Mesodermal cell (in vitro differentiated cells): ENCODE measurements at regions not wholly inside any gene's neighbourhood (a gene's known extent, or its start where the extent isn't known, plus 50 kb on each side); places are given as distances from the start of the nearest gene placed in this dataset.

Experiments used
- H3K27ac ChIP-seq: 2 replicates; pipeline ENCODE4 v1.7.0; 2013; ENCODE audit warnings: mild to moderate bottlenecking, low read depth, low read length, moderate library complexity; ENCODE audit not compliant: severe bottlenecking
- H3K36me3 ChIP-seq: 2 replicates; pipeline ENCODE4 v1.7.1; 2013; ENCODE audit warnings: mild to moderate bottlenecking, low read length, moderate library complexity; ENCODE audit not compliant: control insufficient read depth, insufficient read depth
- H3K4me1 ChIP-seq: one replicate; pipeline ENCODE4 v1.7.1; 2013; ENCODE audit warnings: mild to moderate bottlenecking, low read length; ENCODE audit not compliant: insufficient read depth, control insufficient read depth, poor library complexity, severe bottlenecking
- H3K4me3 ChIP-seq: 2 replicates; pipeline ENCODE4 v1.7.0; 2013; ENCODE audit warnings: low read length, control low read depth, mild to moderate bottlenecking; ENCODE audit not compliant: insufficient read depth, poor library complexity, severe bottlenecking; ENCODE audit errors: extremely low read depth
- H3K9me3 ChIP-seq: 2 replicates; pipeline ENCODE4 v1.7.1; 2013; ENCODE audit warnings: mild to moderate bottlenecking, low read length, moderate library complexity; ENCODE audit not compliant: control insufficient read depth
- WGBS, 2 experiments: methylation state at CpG; one replicate each; pipeline ENCODE4 v1.1.5; 2013; ENCODE audit warnings: missing lambda C conversion rate in 2 of 2; ENCODE audit not compliant: insufficient coverage in 2 of 2; 5-methylcytosine and 5-hydroxymethylcytosine counted together

- 74 to 80% methylated on average over 8 to 9 of the region's 11 CpGs for WGBS, 2 experiments
- Histone ChIP-seq H3K4me3 (no peak overlapping the region), H3K4me1 (no peaks in the 10 kb centered on the region), H3K36me3 (no peaks in the 10 kb centered on the region), H3K27ac (no peak overlapping the region), H3K9me3 (no peaks in the 10 kb centered on the region)
Observed at GRCh38 chr5:4929092-4929655, 211.0 kb upstream of the ADAMTS16 start.

- no peaks in the 10 kb centered on the region for H3K36me3 ChIP-seq
- WGBS, 2 experiments, result 88 to 91% methylated on average over 9 to 14 of the region's 15 CpGs
- H3K4me3 ChIP-seq, result no peak overlapping the region
- H3K4me1 ChIP-seq, result no peaks in the 10 kb centered on the region
- H3K27ac ChIP-seq, result no peak overlapping the region
- no peaks in the 10 kb centered on the region for H3K9me3 ChIP-seq
Observed at GRCh38 chr5:4939042-4939781, 200.9 kb upstream of the ADAMTS16 start.

- WGBS, 2 experiments, result 84 to 92% methylated on average over 4 to 8 of the region's 12 CpGs
- no peaks in the 10 kb centered on the region for H3K9me3 ChIP-seq
- H3K36me3 ChIP-seq, result no peaks in the 10 kb centered on the region
- H3K4me1 ChIP-seq, result no peaks in the 10 kb centered on the region
- no peak overlapping the region for H3K4me3 ChIP-seq
- no peak overlapping the region for H3K27ac ChIP-seq
Observed at GRCh38 chr5:4941161-4941560, 199.0 kb upstream of the ADAMTS16 start.

DNA sequence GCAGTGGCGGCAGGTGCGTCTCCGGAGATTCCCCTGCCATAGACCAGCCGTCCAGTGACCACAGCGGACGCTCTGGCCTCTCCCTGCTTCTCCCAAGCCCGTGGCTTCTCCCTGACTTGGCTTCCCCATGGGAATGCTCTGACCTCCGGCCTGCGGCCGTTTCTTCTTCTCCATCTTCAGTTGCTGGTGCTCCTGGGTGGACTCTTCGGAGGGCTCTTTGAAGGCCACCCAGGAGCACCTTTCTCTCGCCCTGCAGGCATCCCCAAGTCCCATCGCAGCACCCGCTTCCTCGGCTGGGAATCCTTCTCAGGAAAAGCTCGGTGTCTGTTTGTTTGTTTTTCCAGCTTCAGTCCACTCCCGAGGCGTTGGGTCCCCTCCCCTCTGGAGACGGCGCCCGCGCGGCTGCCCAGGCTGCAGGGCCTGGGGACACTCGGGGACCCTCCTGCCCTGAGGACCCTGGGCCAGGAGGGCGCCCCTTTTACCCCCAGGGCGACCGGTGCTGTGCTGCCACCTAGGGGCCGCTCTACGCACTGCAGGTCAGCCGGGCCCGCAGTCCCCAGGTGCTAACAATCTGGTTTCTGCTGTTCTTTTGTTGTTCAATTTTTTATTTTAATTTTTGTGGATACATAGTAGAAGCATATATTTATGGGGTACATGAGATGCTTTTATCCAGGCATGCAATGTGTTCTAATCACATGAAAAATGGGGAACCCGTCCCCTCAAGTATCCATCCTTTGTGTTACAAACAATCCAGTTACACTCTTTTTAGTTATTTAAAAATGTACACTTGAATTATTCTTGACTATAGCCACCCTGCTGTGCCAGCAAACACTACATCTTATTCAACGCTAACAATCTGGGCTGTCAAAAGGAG, 197.9 kb upstream of the ADAMTS16 start:
- 61 to 64% methylated on average over 19 to 23 of the region's 33 CpGs for WGBS, 2 experiments
- no peak overlapping the region for H3K27ac ChIP-seq
- H3K4me1 ChIP-seq, result no peaks in the 10 kb centered on the region
- no peaks in the 10 kb centered on the region for H3K9me3 ChIP-seq
- no peak overlapping the region for H3K4me3 ChIP-seq
- H3K36me3 ChIP-seq, result no peaks in the 10 kb centered on the region

GRCh38 chr5:4942831-4943178, 197.3 kb upstream of the ADAMTS16 start:
- H3K9me3 ChIP-seq, result no peaks in the 10 kb centered on the region
- no peak overlapping the region for H3K4me3 ChIP-seq
- H3K36me3 ChIP-seq, result no peaks in the 10 kb centered on the region
- H3K27ac ChIP-seq, result no peak overlapping the region
- no peaks in the 10 kb centered on the region for H3K4me1 ChIP-seq
- 80 to 85% methylated on average over 8 to 9 of the region's 9 CpGs for WGBS, 2 experiments

DNA sequence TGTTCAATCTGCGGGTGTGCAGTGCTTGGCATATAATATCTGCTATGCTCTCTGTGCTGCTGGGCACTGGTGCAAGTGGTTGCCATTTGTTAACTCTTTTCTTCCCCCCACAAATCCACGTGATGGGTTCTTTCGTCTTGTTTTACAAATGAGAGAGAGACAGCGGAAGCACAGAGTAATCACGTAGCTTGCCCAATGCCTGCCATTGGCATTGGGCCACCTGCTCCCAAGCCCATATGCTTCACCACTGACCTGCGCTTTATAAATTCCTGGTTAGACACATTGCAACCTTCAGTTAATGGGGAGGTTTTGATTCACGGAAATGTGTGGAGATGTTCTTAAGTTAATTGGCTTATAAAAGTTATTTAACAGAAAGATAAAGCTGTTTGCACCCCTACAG, 194.8 kb upstream of the ADAMTS16 start:
- Histone ChIP-seq H3K36me3 (no peaks in the 10 kb centered on the region), H3K4me3 (no peak overlapping the region), H3K9me3 (no peaks in the 10 kb centered on the region), H3K27ac (no peak overlapping the region), H3K4me1 (no peaks in the 10 kb centered on the region)
- 88 to 100% methylated on average over 2 to 3 of the region's 7 CpGs for WGBS, 2 experiments

DNA sequence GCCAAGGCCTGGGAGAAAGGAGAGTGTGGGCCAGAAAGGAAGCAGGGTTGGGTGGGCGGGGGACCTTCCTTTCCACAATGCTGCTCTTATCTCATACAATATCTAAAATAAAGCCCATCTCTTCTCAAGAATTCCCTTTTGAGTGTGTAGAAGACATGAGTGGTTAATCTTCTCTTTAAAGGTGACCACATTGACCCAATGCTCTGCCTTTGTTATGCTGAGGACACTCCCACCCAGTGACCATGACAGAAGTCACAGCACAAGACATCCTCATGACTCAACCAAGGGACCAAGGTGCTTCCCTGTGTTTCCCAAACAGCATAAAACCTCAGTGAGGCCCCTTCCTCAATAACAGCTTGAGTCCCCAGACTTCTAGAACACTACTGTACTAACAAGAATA, 193.0 kb upstream of the ADAMTS16 start:
- Histone ChIP-seq H3K27ac (no peak overlapping the region), H3K4me3 (no peak overlapping the region), H3K4me1 (no peaks in the 10 kb centered on the region), H3K36me3 (no peaks in the 10 kb centered on the region), H3K9me3 (no peaks in the 10 kb centered on the region)
- WGBS, 2 experiments, result no CpG with 5 or more reads among the region's 1 CpG

DNA sequence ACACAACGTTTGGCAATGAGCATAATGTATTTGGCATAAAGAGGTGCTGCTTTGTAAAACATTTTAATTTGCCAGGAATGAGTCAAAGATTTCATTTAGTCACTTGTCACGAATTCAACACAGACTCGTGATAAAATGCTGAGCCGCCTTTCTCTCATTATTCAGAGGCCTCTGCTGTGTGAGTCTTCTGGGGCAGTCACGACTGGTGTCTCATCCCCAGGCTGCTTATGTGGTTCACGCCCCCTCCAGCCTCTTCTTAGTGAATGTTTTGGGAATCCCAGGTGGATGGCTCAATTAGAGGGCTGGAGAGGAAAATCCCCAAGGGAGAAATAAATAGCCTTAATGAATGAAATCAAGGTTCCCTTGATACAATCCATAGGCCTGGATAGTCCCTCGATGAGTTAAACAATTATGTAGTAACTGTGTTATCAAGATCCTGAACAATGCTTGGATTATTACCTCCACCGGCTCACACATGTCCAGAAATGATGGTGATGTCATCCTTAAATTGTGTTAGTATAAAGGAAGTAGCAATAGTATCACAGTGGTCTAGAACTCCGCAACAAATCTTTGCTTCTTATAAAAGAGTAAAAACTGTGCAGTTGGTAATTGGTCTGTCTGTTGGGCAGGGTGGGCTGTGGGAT, 192.1 kb upstream of the ADAMTS16 start:
- H3K27ac ChIP-seq, result no peak overlapping the region
- H3K4me1 ChIP-seq, result no peaks in the 10 kb centered on the region
- no peak overlapping the region for H3K4me3 ChIP-seq
- H3K36me3 ChIP-seq, result no peaks in the 10 kb centered on the region
- H3K9me3 ChIP-seq, result no peaks in the 10 kb centered on the region
- WGBS, 2 experiments, result 83 to 98% methylated on average over 5 to 7 of the region's 9 CpGs

GRCh38 chr5:4949108-4949507, 191.0 kb upstream of the ADAMTS16 start:
- no peaks in the 10 kb centered on the region for H3K36me3 ChIP-seq
- no peak overlapping the region for H3K27ac ChIP-seq
- H3K4me1 ChIP-seq, result no peaks in the 10 kb centered on the region
- H3K4me3 ChIP-seq, result no peak overlapping the region
- WGBS, 2 experiments, result 69 to 78% methylated on average over 5 to 6 of the region's 6 CpGs
- H3K9me3 ChIP-seq, result no peaks in the 10 kb centered on the region

- Histone ChIP-seq H3K4me3 (no peak overlapping the region), H3K4me1 (no peaks in the 10 kb centered on the region), H3K36me3 (no peaks in the 10 kb centered on the region), H3K27ac (no peak overlapping the region), H3K9me3 (no peaks in the 10 kb centered on the region)
- 80% methylated on average over 3 of the region's 4 CpGs; no CpG with 5 or more reads in 1 of the 2 experiments for WGBS, 2 experiments
Observed at GRCh38 chr5:4953576-4953975, 186.6 kb upstream of the ADAMTS16 start.
